K562 (cell line): ENCODE measurements at regions not wholly inside any gene's neighbourhood (a gene's known extent, or its start where the extent isn't known, plus 50 kb on each side); places are given as distances from the start of the nearest gene placed in this dataset.
A peak's percentile ranks its signal among the peaks of the same experiment; 100 is the strongest.

Experiments
- BHLHE40 ChIP-seq: IDR thresholded peaks from 2 replicates; pipeline ENCODE4 v1.6.1; 2011; ENCODE audit warnings: low read length, improper control_type of control experiment
- BRF2 ChIP-seq: IDR thresholded peaks from 3 replicates; pipeline ENCODE4 v1.6.1; 2011; ENCODE audit warnings: borderline replicate concordance, mild to moderate bottlenecking; ENCODE audit not compliant: insufficient read length, insufficient read depth
- CAMTA2 ChIP-seq: fragments of 250-450 bp; sonication (Bioruptor Pico); conservative IDR thresholded peaks from 2 replicates; pipeline ENCODE4 v1.5.1; 2022
- CHD2 ChIP-seq: IDR thresholded peaks from 2 replicates; pipeline ENCODE4 v1.6.1; 2011; ENCODE audit warnings: low read depth, low read length
- ELK1 ChIP-seq: sonication (generic); formaldehyde crosslinking; IDR thresholded peaks from 2 replicates; pipeline ENCODE4 v1.8.1; 2022; ENCODE audit warnings: missing genetic modification reagents
- FOXM1 ChIP-seq, 2 experiments: fragments of 450-650 bp in 1 of 2; sonication (generic) in 1 of 2; formaldehyde crosslinking in 1 of 2; IDR thresholded peaks; 2 replicates each; pipeline versions ENCODE4 v1.6.1 to v1.9.0; 2017 to 2022; ENCODE audit warnings: low read depth in 2 of 2, mild to moderate bottlenecking in 2 of 2, missing genetic modification reagents in 1 of 2, moderate library complexity in 1 of 2
- GATAD2B ChIP-seq: fragments of 450-650 bp; IDR thresholded peaks from 2 replicates; pipeline ENCODE4 v1.6.1; 2017; ENCODE audit warnings: mild to moderate bottlenecking, borderline replicate concordance
- GMEB1 ChIP-seq: fragments of 250-450 bp; sonication (Bioruptor Pico); IDR thresholded peaks from 2 replicates; pipeline ENCODE4 v1.4.0; 2020; ENCODE audit warnings: mild to moderate bottlenecking
- HDGF ChIP-seq: fragments of 450-650 bp; IDR thresholded peaks from 2 replicates; pipeline ENCODE4 v1.6.1; 2016
- MED1 ChIP-seq: sonication (generic); formaldehyde crosslinking; IDR thresholded peaks from 2 replicates; pipeline ENCODE4 v1.8.1; 2023; ENCODE audit warnings: missing genetic modification reagents, borderline replicate concordance
- NFE2 ChIP-seq: IDR thresholded peaks from 2 replicates; pipeline ENCODE4 v1.6.1; 2014; ENCODE audit warnings: antibody characterized with exemption, low read depth
- NUFIP1 ChIP-seq: fragments of 450-650 bp; IDR thresholded peaks from 2 replicates; pipeline ENCODE4 v1.6.1; 2018; ENCODE audit not compliant: partially characterized antibody
- PRMT5 ChIP-seq: sonication (generic); formaldehyde crosslinking; IDR thresholded peaks from 2 replicates; pipeline ENCODE4 v1.5.0; 2020; ENCODE audit warnings: missing genetic modification reagents
- SAFB ChIP-seq: fragments of 200-400 bp; formaldehyde crosslinking; IDR thresholded peaks from 2 replicates; pipeline ENCODE4 v1.6.1; 2017; ENCODE audit warnings: low read depth, low read length, borderline replicate concordance
- U2AF1 ChIP-seq: fragments of 200-400 bp; formaldehyde crosslinking; optimal IDR thresholded peaks from 2 replicates; pipeline ENCODE3; 2017; ENCODE audit warnings: mild to moderate bottlenecking, low read depth, low read length, moderate library complexity
- YY1 ChIP-seq, 3 experiments: IDR thresholded peaks; 2 replicates each; pipeline ENCODE4 v1.6.1; 2011; ENCODE audit warnings: low read length in 2 of 3, mild to moderate bottlenecking in 2 of 3, moderate library complexity in 2 of 3, borderline replicate concordance in 1 of 3, control low read depth in 1 of 3, low read depth in 1 of 3; ENCODE audit not compliant: insufficient read depth in 3 of 3, insufficient replicate concordance in 2 of 3, control insufficient read depth in 1 of 3, insufficient read length in 1 of 3; ENCODE audit errors: extremely low read depth in 1 of 3
- ZC3H11A ChIP-seq: IDR thresholded peaks from 2 replicates; pipeline ENCODE4 v1.6.1; 2012; ENCODE audit warnings: low read depth, low read length, improper control_type of control experiment
- ZFX ChIP-seq: sonication (generic); formaldehyde crosslinking; IDR thresholded peaks from 2 replicates; pipeline ENCODE4 v1.8.0; 2022; ENCODE audit warnings: mild to moderate bottlenecking, missing genetic modification reagents, moderate library complexity
- ZNF24 ChIP-seq: fragments of 450-650 bp; IDR thresholded peaks from 2 replicates; pipeline ENCODE4 v1.6.1; 2016
- ZNF445 ChIP-seq: fragments of 250-450 bp; sonication (Bioruptor Pico); IDR thresholded peaks from 2 replicates; pipeline ENCODE4 v1.4.0; 2020; ENCODE audit warnings: low read depth, mild to moderate bottlenecking, moderate library complexity
- ZNF561 ChIP-seq: fragments of 450-650 bp; formaldehyde crosslinking; conservative IDR thresholded peaks from 2 replicates; pipeline ENCODE4 v1.4.0; 2020; ENCODE audit warnings: mild to moderate bottlenecking, moderate library complexity
- ZNF76 ChIP-seq: fragments of 250-450 bp; sonication (Bioruptor Pico); IDR thresholded peaks from 2 replicates; pipeline ENCODE4 v1.4.0; 2020; ENCODE audit warnings: mild to moderate bottlenecking, moderate library complexity, borderline replicate concordance
- TF ChIP-seq, protein P1 (sequence below): fragments of 250-450 bp; sonication (Bioruptor Pico); IDR thresholded peaks from 2 replicates; pipeline ENCODE4 v1.4.0; 2020; ENCODE audit warnings: mild to moderate bottlenecking, moderate library complexity

DNA sequence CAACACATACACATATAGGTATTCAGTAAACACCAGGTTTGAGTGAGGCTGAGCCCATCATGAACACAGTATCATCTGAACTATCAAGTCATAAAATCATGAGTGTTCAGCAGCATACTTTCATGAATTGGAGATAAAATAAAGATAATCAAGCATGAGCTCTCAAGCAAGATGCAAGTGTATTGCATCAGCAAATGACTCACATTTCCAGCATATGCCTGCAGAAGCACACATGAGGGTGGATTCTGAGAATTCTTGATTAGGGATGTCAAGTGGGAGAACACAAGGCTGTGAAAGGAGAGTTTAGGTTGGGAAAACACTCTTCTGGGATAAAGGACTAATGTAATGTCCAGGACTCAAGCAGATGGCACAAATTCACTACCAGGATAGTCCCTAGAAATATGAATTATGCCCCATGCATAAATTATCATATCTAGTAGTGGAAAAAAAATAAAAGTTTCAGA is 299.2 kb downstream of the SRGAP2C start (continued):
- TF ChIP-seq, protein P1, sequence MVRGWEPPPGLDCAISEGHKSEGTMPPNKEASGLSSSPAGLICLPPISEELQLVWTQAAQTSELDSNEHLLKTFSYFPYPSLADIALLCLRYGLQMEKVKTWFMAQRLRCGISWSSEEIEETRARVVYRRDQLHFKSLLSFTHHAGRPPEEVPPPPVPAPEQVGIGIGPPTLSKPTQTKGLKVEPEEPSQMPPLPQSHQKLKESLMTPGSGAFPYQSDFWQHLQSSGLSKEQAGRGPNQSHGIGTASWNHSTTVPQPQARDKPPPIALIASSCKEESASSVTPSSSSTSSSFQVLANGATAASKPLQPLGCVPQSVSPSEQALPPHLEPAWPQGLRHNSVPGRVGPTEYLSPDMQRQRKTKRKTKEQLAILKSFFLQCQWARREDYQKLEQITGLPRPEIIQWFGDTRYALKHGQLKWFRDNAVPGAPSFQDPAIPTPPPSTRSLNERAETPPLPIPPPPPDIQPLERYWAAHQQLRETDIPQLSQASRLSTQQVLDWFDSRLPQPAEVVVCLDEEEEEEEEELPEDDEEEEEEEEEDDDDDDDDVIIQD (CRISPR knock-in tag), result no peak
- TF ChIP-seq ZNF24 (no peak), ZNF76 (CRISPR knock-in tag) (peak; percentile 10; the same call in 1 of the 2 replicates), BRF2 (no peak), SAFB (no peak), ZFX (CRISPR knock-in tag) (no peak), NUFIP1 (no peak), MED1 (no peak), PRMT5 (CRISPR knock-in tag) (no peak), U2AF1 (no peak), YY1 (IDR thresholded peaks at IDR 0.05; ENCODE audit: borderline replicate concordance in 1 of 3, control insufficient read depth in 1 of 3, extremely low read depth in 1 of 3, insufficient read depth in 3 of 3, insufficient read length in 1 of 3, insufficient replicate concordance in 2 of 3, low read depth in 1 of 3, low read length in 2 of 3) (no peak), CHD2 (no peak), GMEB1 (CRISPR knock-in tag) (no peak), ZNF445 (CRISPR knock-in tag) (no peak), HDGF (no peak), NFE2 (no peak), ELK1 (CRISPR knock-in tag) (no peak), ZC3H11A (no peak), ZNF561 (CRISPR knock-in tag) (no peak), CAMTA2 (no peak), GATAD2B (no peak), BHLHE40 (no peak), FOXM1 (IDR thresholded peaks at IDR 0.05; ENCODE audit: low read depth) (no peak), FOXM1 (CRISPR knock-in tag; IDR thresholded peaks at IDR 0.05; ENCODE audit: low read depth) (no peak)
